ENCODE measurements at regions not wholly inside any gene's neighbourhood (a gene's known extent, or its start where the extent isn't known, plus 50 kb on each side); places are given as distances from the start of the nearest gene placed in this dataset.

DNA sequence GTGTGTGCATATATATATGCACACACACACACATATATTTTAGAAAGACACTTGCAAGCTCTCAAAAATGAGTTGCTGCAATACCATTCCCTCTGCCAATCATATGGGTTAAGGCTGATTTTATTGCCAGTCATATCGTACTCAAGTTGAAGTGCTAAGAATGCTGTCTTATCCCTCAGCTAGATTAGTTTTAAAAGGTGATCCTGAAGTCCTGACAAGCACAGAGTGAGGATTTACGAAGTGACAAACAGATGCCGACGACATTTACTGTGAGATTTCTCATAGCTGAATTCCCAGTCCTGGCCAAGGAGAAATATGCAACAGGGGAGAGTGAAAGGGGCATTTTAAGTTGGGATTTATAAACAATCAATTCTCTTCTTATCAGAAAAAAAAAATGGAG, 126.2 kb upstream of the RBFOX1 start:
- no peak for DNase-seq (ENCODE audit: low read depth)
- H3K4me3 ChIP-seq (ENCODE audit: low read depth, low read length) = no peak overlapping the region
- TF ChIP-seq, protein P1, sequence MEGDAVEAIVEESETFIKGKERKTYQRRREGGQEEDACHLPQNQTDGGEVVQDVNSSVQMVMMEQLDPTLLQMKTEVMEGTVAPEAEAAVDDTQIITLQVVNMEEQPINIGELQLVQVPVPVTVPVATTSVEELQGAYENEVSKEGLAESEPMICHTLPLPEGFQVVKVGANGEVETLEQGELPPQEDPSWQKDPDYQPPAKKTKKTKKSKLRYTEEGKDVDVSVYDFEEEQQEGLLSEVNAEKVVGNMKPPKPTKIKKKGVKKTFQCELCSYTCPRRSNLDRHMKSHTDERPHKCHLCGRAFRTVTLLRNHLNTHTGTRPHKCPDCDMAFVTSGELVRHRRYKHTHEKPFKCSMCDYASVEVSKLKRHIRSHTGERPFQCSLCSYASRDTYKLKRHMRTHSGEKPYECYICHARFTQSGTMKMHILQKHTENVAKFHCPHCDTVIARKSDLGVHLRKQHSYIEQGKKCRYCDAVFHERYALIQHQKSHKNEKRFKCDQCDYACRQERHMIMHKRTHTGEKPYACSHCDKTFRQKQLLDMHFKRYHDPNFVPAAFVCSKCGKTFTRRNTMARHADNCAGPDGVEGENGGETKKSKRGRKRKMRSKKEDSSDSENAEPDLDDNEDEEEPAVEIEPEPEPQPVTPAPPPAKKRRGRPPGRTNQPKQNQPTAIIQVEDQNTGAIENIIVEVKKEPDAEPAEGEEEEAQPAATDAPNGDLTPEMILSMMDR (IDR thresholded peaks at IDR 0.05; ENCODE audit: insufficient read depth, low read depth, low read length) = no peak

GRCh38 chr16:7200320-7200719, 132.3 kb upstream of the RBFOX1 start:
- DNase-seq (ENCODE audit: low read depth) = no peak
- TF ChIP-seq, protein P1 (IDR thresholded peaks at IDR 0.05; ENCODE audit: insufficient read depth, low read depth, low read length) = no peak

DNA sequence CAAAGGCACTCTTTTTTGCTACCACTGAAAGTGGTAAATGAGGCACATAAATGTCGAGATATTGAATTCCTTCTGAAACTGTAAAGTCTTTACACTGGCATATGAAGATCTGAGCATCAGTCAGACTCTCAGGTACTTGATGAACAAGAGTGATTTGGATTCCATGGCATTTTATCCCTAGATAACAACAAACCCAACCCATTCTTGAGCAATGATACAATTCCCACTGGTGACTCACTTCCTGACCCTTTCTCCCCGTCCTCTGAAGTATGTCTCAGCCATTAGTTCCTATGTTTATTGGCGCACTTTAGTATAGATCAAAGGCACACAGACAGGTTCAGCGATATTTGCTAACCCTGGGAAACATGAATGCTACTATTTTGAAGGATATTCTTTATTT, 147.0 kb upstream of the RBFOX1 start:
- H3K4me3 ChIP-seq (ENCODE audit: low read depth, low read length) = no peak overlapping the region
- no peak for DNase-seq (ENCODE audit: low read depth)
- TF ChIP-seq, protein P1 (IDR thresholded peaks at IDR 0.05; ENCODE audit: insufficient read depth, low read depth, low read length) = no peak

More at GRCh38 chr16:7200320-7200719, 132.3 kb upstream of the RBFOX1 start:
- H3K4me3 ChIP-seq (ENCODE audit: low read depth, low read length) = no peak overlapping the region

DNA sequence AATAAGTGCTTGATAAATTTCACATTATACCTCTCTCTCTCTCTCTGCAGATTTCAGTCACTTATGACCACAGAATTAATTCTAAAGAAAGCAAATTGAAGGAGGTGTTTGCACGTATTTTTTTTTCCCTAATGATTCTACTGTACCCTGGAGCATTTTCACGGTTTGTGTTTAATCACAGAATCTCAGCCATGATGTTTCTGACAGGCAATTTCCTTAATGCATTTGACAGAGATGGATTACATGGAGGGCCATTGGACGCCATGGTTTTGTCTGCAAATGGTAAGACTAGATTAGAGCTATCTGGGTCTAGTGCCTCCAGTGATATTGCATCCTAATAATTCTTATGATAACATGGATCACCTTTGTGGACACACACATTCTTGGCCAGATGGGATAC, 147.5 kb upstream of the RBFOX1 start:
- TF ChIP-seq, protein P1 (IDR thresholded peaks at IDR 0.05; ENCODE audit: insufficient read depth, low read depth, low read length) = no peak
- no peak overlapping the region for H3K4me3 ChIP-seq (ENCODE audit: low read depth, low read length)
- DNase-seq (ENCODE audit: low read depth) = no peak

GRCh38 chr16:7183768-7184167, 148.9 kb upstream of the RBFOX1 start:
- no peak overlapping the region for H3K4me3 ChIP-seq (ENCODE audit: low read depth, low read length)
- no peak for DNase-seq (ENCODE audit: low read depth)
- TF ChIP-seq, protein P1 (IDR thresholded peaks at IDR 0.05; ENCODE audit: insufficient read depth, low read depth, low read length) = no peak

DNA sequence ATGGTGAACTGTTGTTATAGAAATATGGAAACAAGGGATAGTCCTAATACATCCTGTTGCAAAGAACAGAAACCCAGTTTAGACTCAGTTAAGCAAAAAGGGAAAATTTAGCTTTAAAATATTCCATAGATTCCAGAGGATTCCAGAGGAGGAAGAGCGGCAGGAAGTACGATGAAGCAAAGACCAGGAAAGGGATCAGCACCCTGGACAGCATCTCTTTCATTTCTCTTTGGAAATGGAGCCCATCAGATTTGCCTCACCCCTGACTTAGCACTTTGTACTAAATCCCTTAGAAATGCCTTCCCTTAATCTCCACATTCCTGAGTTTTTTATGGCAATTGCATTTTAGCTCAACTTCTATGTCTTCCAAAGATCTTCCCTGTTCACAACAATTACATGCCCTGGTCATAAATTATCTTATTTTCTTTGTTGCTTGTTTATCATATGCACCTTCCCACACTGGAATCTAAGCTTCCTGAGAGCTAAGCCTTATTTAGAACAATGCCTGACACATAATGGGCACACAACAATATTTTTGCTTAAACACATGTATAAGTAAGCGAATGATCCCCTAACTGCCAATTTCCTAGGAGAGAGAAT, 150.0 kb upstream of the RBFOX1 start:
- no peak for DNase-seq (ENCODE audit: low read depth)
- no peak overlapping the region for H3K4me3 ChIP-seq (ENCODE audit: low read depth, low read length)
- TF ChIP-seq, protein P1 (IDR thresholded peaks at IDR 0.05; ENCODE audit: insufficient read depth, low read depth, low read length) = no peak

GRCh38 chr16:7177875-7178274, 154.8 kb upstream of the RBFOX1 start:
- no peak overlapping the region for H3K4me3 ChIP-seq (ENCODE audit: low read depth, low read length)
- TF ChIP-seq, protein P1 (IDR thresholded peaks at IDR 0.05; ENCODE audit: insufficient read depth, low read depth, low read length) = no peak

More at GRCh38 chr16:7177875-7178274, 154.8 kb upstream of the RBFOX1 start:
- DNase-seq (ENCODE audit: low read depth) = no peak

Data from fibroblast of villous mesenchyme (primary cell).